Activated CD4-positive, alpha-beta T cell treated with anti-CD3 and anti-CD28 coated beads, Interleukin-2, amount 10 ng/mL, durations not matched to agents 24 days and 14 days (primary cell): ENCODE measurements at regions not wholly inside any gene's neighbourhood (a gene's known extent, or its start where the extent isn't known, plus 50 kb on each side); places are given as distances from the start of the nearest gene placed in this dataset.
"Not testable (repeated sequence)": the region's sequence is repeated elsewhere in the genome, so short reads cannot be mapped to it uniquely, and the experiment has no call there.

Experiments
- DNase-seq: peaks from one replicate; pipeline ENCODE4 v3.0.0; 2022
- H3K27ac Mint-ChIP-seq: one replicate; pipeline ENCODE4 v1.8.0; 2022; ENCODE audit warnings: mild to moderate bottlenecking, mixed read lengths
- H3K27me3 Mint-ChIP-seq: one replicate; pipeline ENCODE4 v1.8.0; 2022; ENCODE audit warnings: mixed read lengths
- H3K36me3 Mint-ChIP-seq: one replicate; pipeline ENCODE4 v1.8.0; 2022; ENCODE audit warnings: low read depth, mild to moderate bottlenecking, mixed read lengths
- H3K4me1 Mint-ChIP-seq: one replicate; pipeline ENCODE4 v1.8.0; 2021; ENCODE audit warnings: mixed read lengths
- H3K4me3 Mint-ChIP-seq: one replicate; pipeline ENCODE4 v1.8.0; 2022; ENCODE audit warnings: mild to moderate bottlenecking, moderate library complexity, mixed read lengths
- H3K9me3 Mint-ChIP-seq: one replicate; pipeline ENCODE4 v1.8.0; 2021; ENCODE audit warnings: mixed read lengths
- intact Hi-C: fragments of 100-400 bp; cut with micrococcal nuclease; formaldehyde crosslinking; loops from one replicate; pipeline ENCODE4 v1.15.1; 2023

GRCh38 chr1:157403203-157403602 lies 149.1 kb downstream of the FCRL5 start:
- no peaks in the 10 kb centered on the region for H3K4me1 Mint-ChIP-seq
- intact Hi-C loops: no loop called here
- no peak overlapping the region for H3K27ac Mint-ChIP-seq
- no peaks in the 10 kb centered on the region for H3K9me3 Mint-ChIP-seq
- no peak for DNase-seq
- H3K4me3 Mint-ChIP-seq: no peak overlapping the region
- no peaks in the 10 kb centered on the region for H3K36me3 Mint-ChIP-seq
- peaks cover 35% of the 10 kb centered on the region for H3K27me3 Mint-ChIP-seq

- peaks cover 41% of the 10 kb centered on the region for H3K27me3 Mint-ChIP-seq
- no peaks in the 10 kb centered on the region for H3K4me1 Mint-ChIP-seq
- no peak for DNase-seq
- no peaks in the 10 kb centered on the region for H3K9me3 Mint-ChIP-seq
- no peak overlapping the region for H3K27ac Mint-ChIP-seq
- H3K36me3 Mint-ChIP-seq: no peaks in the 10 kb centered on the region
- no peak overlapping the region for H3K4me3 Mint-ChIP-seq
- intact Hi-C loops: no loop called here
Measured at GRCh38 chr1:157400766-157401165, 151.5 kb downstream of the FCRL5 start.

- peaks cover 41% of the 10 kb centered on the region for H3K27me3 Mint-ChIP-seq
- H3K27ac Mint-ChIP-seq: no peak overlapping the region
- no peaks in the 10 kb centered on the region for H3K4me1 Mint-ChIP-seq
- no peak overlapping the region for H3K4me3 Mint-ChIP-seq
- H3K9me3 Mint-ChIP-seq: no peaks in the 10 kb centered on the region
- intact Hi-C loops: no loop called here
- no peak for DNase-seq
- no peaks in the 10 kb centered on the region for H3K36me3 Mint-ChIP-seq
Measured at GRCh38 chr1:157399984-157400382, 152.3 kb downstream of the FCRL5 start.

GRCh38 chr1:157399343-157399983 lies 152.9 kb downstream of the FCRL5 start:
- Mint-ChIP-seq H3K4me3 (no peak overlapping the region), H3K4me1 (no peaks in the 10 kb centered on the region), H3K36me3 (no peaks in the 10 kb centered on the region), H3K27ac (no peak overlapping the region), H3K9me3 (no peaks in the 10 kb centered on the region), H3K27me3 (peaks cover 44% of the 10 kb centered on the region)
- DNase-seq: no peak
- intact Hi-C loops: no loop called here

- H3K4me1 Mint-ChIP-seq: no peaks in the 10 kb centered on the region
- peaks cover 25% of the 10 kb centered on the region for H3K27me3 Mint-ChIP-seq
- intact Hi-C loops: no loop called here
- H3K4me3 Mint-ChIP-seq: no peak overlapping the region
- no peak for DNase-seq
- no peaks in the 10 kb centered on the region for H3K9me3 Mint-ChIP-seq
- H3K27ac Mint-ChIP-seq: no peak overlapping the region
- no peaks in the 10 kb centered on the region for H3K36me3 Mint-ChIP-seq
Measured at GRCh38 chr1:157390651-157391050, 161.7 kb downstream of the FCRL5 start.

GRCh38 chr1:157388057-157388456 lies 164.3 kb downstream of the FCRL5 start:
- H3K36me3 Mint-ChIP-seq: no peaks in the 10 kb centered on the region
- DNase-seq: no peak
- H3K27ac Mint-ChIP-seq: no peak overlapping the region
- H3K4me3 Mint-ChIP-seq: no peak overlapping the region
- intact Hi-C loops: no loop called here
- no peaks in the 10 kb centered on the region for H3K4me1 Mint-ChIP-seq
- no peaks in the 10 kb centered on the region for H3K9me3 Mint-ChIP-seq
- H3K27me3 Mint-ChIP-seq: peaks cover 29% of the 10 kb centered on the region

- Mint-ChIP-seq H3K4me3 (no peak overlapping the region), H3K36me3 (no peaks in the 10 kb centered on the region), H3K9me3 (no peaks in the 10 kb centered on the region), H3K27me3 (peaks cover 24% of the 10 kb centered on the region), H3K4me1 (no peaks in the 10 kb centered on the region), H3K27ac (no peak overlapping the region)
- DNase-seq: no peak
- intact Hi-C loops: no loop called here
Measured at GRCh38 chr1:157384258-157384657, 168.1 kb downstream of the FCRL5 start.

GRCh38 chr1:157382351-157382750 lies 170.0 kb downstream of the FCRL5 start:
- Mint-ChIP-seq H3K27me3 (peaks cover 23% of the 10 kb centered on the region), H3K4me3 (no peak overlapping the region), H3K9me3 (no peaks in the 10 kb centered on the region), H3K36me3 (no peaks in the 10 kb centered on the region), H3K27ac (no peak overlapping the region), H3K4me1 (no peaks in the 10 kb centered on the region)
- DNase-seq: no peak
- intact Hi-C loops: no loop called here

- Mint-ChIP-seq H3K9me3 (no peaks in the 10 kb centered on the region), H3K27me3 (peaks cover 19% of the 10 kb centered on the region), H3K27ac (no peak overlapping the region), H3K4me1 (no peaks in the 10 kb centered on the region), H3K4me3 (no peak overlapping the region), H3K36me3 (no peaks in the 10 kb centered on the region)
- no peak for DNase-seq
- intact Hi-C loops: no loop called here
Measured at GRCh38 chr1:157380523-157380922, 171.8 kb downstream of the FCRL5 start.

- not testable (repeated sequence) for H3K36me3 Mint-ChIP-seq, H3K27ac Mint-ChIP-seq, H3K9me3 Mint-ChIP-seq, H3K4me1 Mint-ChIP-seq, H3K27me3 Mint-ChIP-seq, H3K4me3 Mint-ChIP-seq
- intact Hi-C loops: loop anchor here (10.0 kb wide), 1 partner anchor 182 kb away; no protein-coding TSS in a partner anchor
- DNase-seq: peak; percentile 70
Measured at GRCh38 chr1:157377280-157377713, 175.0 kb downstream of the FCRL5 start.

- no peaks in the 10 kb centered on the region for H3K36me3 Mint-ChIP-seq
- no peak overlapping the region for H3K4me3 Mint-ChIP-seq
- H3K4me1 Mint-ChIP-seq: no peaks in the 10 kb centered on the region
- no peaks in the 10 kb centered on the region for H3K9me3 Mint-ChIP-seq
- DNase-seq: no peak
- H3K27ac Mint-ChIP-seq: no peak overlapping the region
- H3K27me3 Mint-ChIP-seq: peaks cover 7% of the 10 kb centered on the region
- intact Hi-C loops: loop anchor here (10.0 kb wide), 1 partner anchor 182 kb away; no protein-coding TSS in a partner anchor
Measured at GRCh38 chr1:157376681-157377080, 175.6 kb downstream of the FCRL5 start.

- H3K4me3 Mint-ChIP-seq, H3K36me3 Mint-ChIP-seq, H3K9me3 Mint-ChIP-seq, DNase-seq, H3K27ac Mint-ChIP-seq, H3K27me3 Mint-ChIP-seq, H3K4me1 Mint-ChIP-seq: not testable (repeated sequence)
- intact Hi-C loops: loop anchor here (10.0 kb wide), 1 partner anchor 178 kb away; no protein-coding TSS in a partner anchor
Measured at GRCh38 chr1:157372311-157372710, 180.0 kb downstream of the FCRL5 start.

- no peaks in the 10 kb centered on the region for H3K36me3 Mint-ChIP-seq
- no peak for DNase-seq
- peaks cover 9% of the 10 kb centered on the region for H3K27me3 Mint-ChIP-seq
- H3K4me1 Mint-ChIP-seq: no peaks in the 10 kb centered on the region
- H3K27ac Mint-ChIP-seq: no peak overlapping the region
- no peaks in the 10 kb centered on the region for H3K9me3 Mint-ChIP-seq
- H3K4me3 Mint-ChIP-seq: no peak overlapping the region
- intact Hi-C loops: loop anchor here (10.0 kb wide), 1 partner anchor 177 kb away; no protein-coding TSS in a partner anchor
Measured at GRCh38 chr1:157371826-157372225, 180.5 kb downstream of the FCRL5 start.

GRCh38 chr1:157371221-157371620 lies 181.1 kb downstream of the FCRL5 start:
- H3K9me3 Mint-ChIP-seq: no peaks in the 10 kb centered on the region
- H3K27me3 Mint-ChIP-seq: peaks cover 9% of the 10 kb centered on the region
- no peaks in the 10 kb centered on the region for H3K4me1 Mint-ChIP-seq
- intact Hi-C loops: loop anchor here (10.0 kb wide), 1 partner anchor 176 kb away; no protein-coding TSS in a partner anchor
- H3K4me3 Mint-ChIP-seq: no peak overlapping the region
- DNase-seq: no peak
- H3K27ac Mint-ChIP-seq: no peak overlapping the region
- no peaks in the 10 kb centered on the region for H3K36me3 Mint-ChIP-seq

- Mint-ChIP-seq H3K27me3 (peaks cover 13% of the 10 kb centered on the region), H3K4me3 (no peak overlapping the region), H3K4me1 (no peaks in the 10 kb centered on the region), H3K27ac (no peak overlapping the region), H3K36me3 (no peaks in the 10 kb centered on the region), H3K9me3 (no peaks in the 10 kb centered on the region)
- DNase-seq: no peak
- intact Hi-C loops: loop anchor here (1.0 to 10.0 kb wide), 2 partner anchors 120 to 176 kb away; no protein-coding TSS in a partner anchor
Measured at GRCh38 chr1:157370698-157371097, 181.6 kb downstream of the FCRL5 start.
